ENCODE measurements at regions not wholly inside any gene's neighbourhood (a gene's known extent, or its start where the extent isn't known, plus 50 kb on each side); places are given as distances from the start of the nearest gene placed in this dataset.
A peak's percentile ranks its signal among the peaks of the same experiment; 100 is the strongest.

DNA sequence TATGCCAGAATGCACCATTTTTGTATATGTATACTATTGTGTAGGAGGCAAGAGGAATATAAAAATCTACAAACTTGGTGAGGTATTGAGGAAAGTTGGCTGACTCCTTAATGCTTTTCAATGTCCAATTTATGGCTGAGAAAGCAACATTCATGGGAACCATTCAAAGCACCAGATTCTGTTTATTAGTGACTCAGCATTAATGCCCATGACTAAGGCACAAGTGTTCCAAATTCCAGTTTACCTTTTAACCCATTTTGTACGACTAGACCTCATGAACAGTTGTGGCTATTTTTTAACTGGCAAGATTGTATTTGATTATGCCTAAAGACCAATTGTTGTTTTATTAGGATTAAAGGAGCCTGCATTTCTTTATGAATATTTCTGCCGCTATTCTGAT lies 375.4 kb upstream of the ATP2B1 start:
- peaks cover 0 to 1% (median 0%) of the 10 kb centered on the region in 7 donors for H3K9me3 Mint-ChIP-seq
- no peaks in the 10 kb centered on the region for H3K4me1 ChIP-seq (ENCODE audit: control insufficient read depth, insufficient read depth, low read length, poor library complexity, severe bottlenecking)
- no peak overlapping the region for H3K4me3 Mint-ChIP-seq
- no peak overlapping the region for H3K27ac Mint-ChIP-seq
- DNase-seq (no peak), ATAC-seq (ENCODE audit: low read depth in 2 of 2) (no peak)
- H3K4me3 ChIP-seq (ENCODE audit: low read depth, low read length): no peak overlapping the region
- no peaks in the 10 kb centered on the region for H3K36me3 Mint-ChIP-seq
- no peaks in the 10 kb centered on the region for H3K36me3 ChIP-seq (ENCODE audit: control insufficient read depth, insufficient read depth, low read length)
- H3K4me1 Mint-ChIP-seq: peaks cover 0 to under 1% (median 0%) of the 10 kb centered on the region in 4 donors
- H3K9me3 ChIP-seq (ENCODE audit: control insufficient read depth in 2 of 2, low read length in 2 of 2): no peaks in the 10 kb centered on the region
- no peaks in the 10 kb centered on the region for H3K27me3 Mint-ChIP-seq
- H3K27ac ChIP-seq (ENCODE audit: insufficient read depth, low read length, poor library complexity, severe bottlenecking): no peak overlapping the region
- no peaks in the 10 kb centered on the region for H3K27me3 ChIP-seq (ENCODE audit: control insufficient read depth, insufficient read depth, low read length)

DNA sequence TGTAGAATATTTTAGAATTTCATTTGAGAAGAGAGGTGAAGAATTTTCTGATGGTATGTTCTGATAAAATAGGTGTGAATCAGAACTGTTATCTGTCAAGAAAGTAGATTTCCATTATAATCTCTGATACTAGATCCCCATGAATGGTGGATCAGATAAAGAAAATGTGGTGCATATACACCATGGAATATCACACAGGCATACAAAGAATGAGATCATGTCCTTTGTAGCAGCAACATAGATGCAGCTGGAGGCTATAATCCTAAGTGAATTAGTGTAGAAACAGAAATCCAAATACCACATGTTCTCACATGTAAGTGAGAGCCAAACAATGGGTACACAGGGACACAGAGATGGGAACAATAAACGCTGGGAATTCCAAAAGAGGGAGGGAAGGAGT lies 372.0 kb upstream of the ATP2B1 start:
- Histone ChIP-seq H3K36me3 (ENCODE audit: control insufficient read depth, insufficient read depth, low read length) (no peaks in the 10 kb centered on the region), H3K4me3 (ENCODE audit: low read depth, low read length) (no peak overlapping the region), H3K27ac (ENCODE audit: insufficient read depth, low read length, poor library complexity, severe bottlenecking) (no peak overlapping the region), H3K9me3 (ENCODE audit: control insufficient read depth in 2 of 2, low read length in 2 of 2) (no peaks in the 10 kb centered on the region), H3K4me1 (ENCODE audit: control insufficient read depth, insufficient read depth, low read length, poor library complexity, severe bottlenecking) (peaks cover 15% of the 10 kb centered on the region), H3K27me3 (ENCODE audit: control insufficient read depth, insufficient read depth, low read length) (no peaks in the 10 kb centered on the region)
- Mint-ChIP-seq H3K27me3 (peaks cover 6% of the 10 kb centered on the region), H3K4me1 (peaks cover 8 to 22% (median 14%) of the 10 kb centered on the region in 4 donors), H3K27ac (no peak overlapping the region), H3K36me3 (no peaks in the 10 kb centered on the region), H3K9me3 (peaks cover 0 to 1% (median 0%) of the 10 kb centered on the region in 7 donors), H3K4me3 (no peak overlapping the region)
- no peak for ATAC-seq (ENCODE audit: low read depth in 2 of 2)
- no peak for DNase-seq

DNA sequence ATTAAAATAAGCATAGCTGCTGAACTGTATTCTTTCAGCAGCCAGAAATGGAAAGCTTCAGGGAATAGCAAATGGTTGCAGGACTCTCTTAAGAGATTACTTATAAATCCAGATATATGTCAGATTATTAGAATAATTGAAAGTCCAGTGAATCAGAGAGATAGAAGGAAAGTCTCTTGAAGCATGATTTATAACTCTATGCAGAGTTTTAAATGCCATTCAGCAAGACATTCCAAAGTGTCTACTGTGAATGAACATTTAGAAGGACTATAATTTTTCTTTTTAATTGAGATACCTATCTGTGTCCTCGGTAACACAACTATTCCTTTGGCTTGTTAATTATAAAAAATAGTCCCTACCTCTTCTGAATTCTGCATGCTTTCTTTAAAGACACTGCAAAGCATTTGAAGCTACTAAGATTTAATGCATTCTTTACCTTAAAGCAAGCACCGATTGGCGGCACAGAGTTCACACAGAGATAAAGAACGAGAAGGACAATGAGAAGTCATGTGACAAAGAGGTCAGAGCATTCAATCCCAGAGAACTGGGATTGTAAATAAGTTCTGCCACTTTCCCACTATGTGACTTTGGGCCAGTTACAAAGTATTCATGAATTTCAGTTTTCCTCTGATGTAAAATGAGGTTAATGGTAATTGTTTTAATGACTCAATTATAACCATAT lies 371.0 kb upstream of the ATP2B1 start:
- Mint-ChIP-seq H3K4me3 (no peak overlapping the region), H3K4me1 (peaks cover 8 to 23% (median 17%) of the 10 kb centered on the region in 4 donors), H3K27ac (no peak overlapping the region), H3K27me3 (peaks cover 6% of the 10 kb centered on the region), H3K36me3 (no peaks in the 10 kb centered on the region), H3K9me3 (peaks cover 0 to 1% (median 0%) of the 10 kb centered on the region in 7 donors)
- DNase-seq (no peak), ATAC-seq (ENCODE audit: low read depth in 2 of 2) (no peak)
- no peak overlapping the region for H3K4me3 ChIP-seq (ENCODE audit: low read depth, low read length)
- no peak overlapping the region for H3K27ac ChIP-seq (ENCODE audit: insufficient read depth, low read length, poor library complexity, severe bottlenecking)
- H3K36me3 ChIP-seq (ENCODE audit: control insufficient read depth, insufficient read depth, low read length): no peaks in the 10 kb centered on the region
- H3K4me1 ChIP-seq (ENCODE audit: control insufficient read depth, insufficient read depth, low read length, poor library complexity, severe bottlenecking): peaks cover 16% of the 10 kb centered on the region
- no peaks in the 10 kb centered on the region for H3K9me3 ChIP-seq (ENCODE audit: control insufficient read depth in 2 of 2, low read length in 2 of 2)
- H3K27me3 ChIP-seq (ENCODE audit: control insufficient read depth, insufficient read depth, low read length): no peaks in the 10 kb centered on the region

DNA sequence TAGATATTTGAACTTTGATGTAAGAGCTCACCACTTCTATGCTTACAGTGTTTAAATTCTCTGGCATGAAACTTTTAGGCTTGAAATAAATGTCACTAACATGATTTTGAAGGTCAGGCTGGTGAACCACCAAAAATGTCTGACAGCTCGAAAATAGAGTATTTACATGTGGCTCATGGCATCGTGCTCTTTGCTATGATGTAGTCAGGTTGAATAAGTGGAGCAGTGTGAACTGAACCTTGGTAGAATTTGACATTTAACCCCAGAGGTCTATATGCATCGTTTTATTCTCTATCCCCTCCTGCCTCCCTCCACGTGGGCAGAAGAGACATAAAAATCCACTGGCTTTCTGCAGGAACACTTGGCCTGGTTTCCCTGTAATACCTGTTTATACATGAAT lies 369.7 kb upstream of the ATP2B1 start:
- no peak for ATAC-seq (ENCODE audit: low read depth in 2 of 2)
- no peak overlapping the region for H3K27ac Mint-ChIP-seq

DNA sequence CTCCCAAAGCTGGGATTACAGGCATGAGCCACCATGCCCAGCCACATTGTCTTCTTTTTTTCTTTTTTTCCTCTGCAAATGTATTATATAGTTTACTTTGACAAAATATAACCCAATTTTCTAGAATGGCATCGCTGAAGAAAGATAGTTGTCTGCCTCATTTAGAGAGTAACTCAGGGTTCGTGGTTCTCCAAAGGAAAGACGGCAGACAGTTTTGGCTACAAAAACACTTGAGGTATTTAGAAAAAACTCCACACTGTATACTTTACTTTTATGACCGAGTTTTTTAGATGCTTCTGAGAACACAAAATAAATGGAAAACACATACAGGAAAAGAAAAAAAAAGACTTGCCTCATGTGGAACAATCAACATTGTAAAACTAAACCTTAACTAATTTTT lies 369.1 kb upstream of the ATP2B1 start:
- no peak for DNase-seq
- Mint-ChIP-seq H3K9me3 (peaks cover 0 to 5% (median 0%) of the 10 kb centered on the region in 7 donors), H3K4me3 (no peak overlapping the region), H3K27me3 (peaks cover 6% of the 10 kb centered on the region), H3K4me1 (peaks cover 8 to 23% (median 17%) of the 10 kb centered on the region in 4 donors), H3K27ac (peak overlapping the region in 2 of 3 donors; percentile 20 to 87), H3K36me3 (no peaks in the 10 kb centered on the region)
- H3K27me3 ChIP-seq (ENCODE audit: control insufficient read depth, insufficient read depth, low read length): no peaks in the 10 kb centered on the region
- no peak overlapping the region for H3K27ac ChIP-seq (ENCODE audit: insufficient read depth, low read length, poor library complexity, severe bottlenecking)
- H3K4me1 ChIP-seq (ENCODE audit: control insufficient read depth, insufficient read depth, low read length, poor library complexity, severe bottlenecking): peaks cover 16% of the 10 kb centered on the region
- no peak overlapping the region for H3K4me3 ChIP-seq (ENCODE audit: low read depth, low read length)
- no peak for ATAC-seq (ENCODE audit: low read depth in 2 of 2)
- H3K9me3 ChIP-seq (ENCODE audit: control insufficient read depth in 2 of 2, low read length in 2 of 2): no peaks in the 10 kb centered on the region
- no peaks in the 10 kb centered on the region for H3K36me3 ChIP-seq (ENCODE audit: control insufficient read depth, insufficient read depth, low read length)

More for the DNA sequence above, 369.7 kb upstream of the ATP2B1 start:
- no peak overlapping the region for H3K4me3 Mint-ChIP-seq
- Histone ChIP-seq H3K9me3 (ENCODE audit: control insufficient read depth in 2 of 2, low read length in 2 of 2) (no peaks in the 10 kb centered on the region), H3K27ac (ENCODE audit: insufficient read depth, low read length, poor library complexity, severe bottlenecking) (no peak overlapping the region), H3K27me3 (ENCODE audit: control insufficient read depth, insufficient read depth, low read length) (no peaks in the 10 kb centered on the region), H3K36me3 (ENCODE audit: control insufficient read depth, insufficient read depth, low read length) (no peaks in the 10 kb centered on the region), H3K4me3 (ENCODE audit: low read depth, low read length) (no peak overlapping the region), H3K4me1 (ENCODE audit: control insufficient read depth, insufficient read depth, low read length, poor library complexity, severe bottlenecking) (peaks cover 16% of the 10 kb centered on the region)
- H3K27me3 Mint-ChIP-seq: peaks cover 6% of the 10 kb centered on the region
- DNase-seq: no peak
- no peaks in the 10 kb centered on the region for H3K36me3 Mint-ChIP-seq
- peaks cover 0 to 3% (median 0%) of the 10 kb centered on the region in 7 donors for H3K9me3 Mint-ChIP-seq
- H3K4me1 Mint-ChIP-seq: peaks cover 8 to 23% (median 17%) of the 10 kb centered on the region in 4 donors

DNA sequence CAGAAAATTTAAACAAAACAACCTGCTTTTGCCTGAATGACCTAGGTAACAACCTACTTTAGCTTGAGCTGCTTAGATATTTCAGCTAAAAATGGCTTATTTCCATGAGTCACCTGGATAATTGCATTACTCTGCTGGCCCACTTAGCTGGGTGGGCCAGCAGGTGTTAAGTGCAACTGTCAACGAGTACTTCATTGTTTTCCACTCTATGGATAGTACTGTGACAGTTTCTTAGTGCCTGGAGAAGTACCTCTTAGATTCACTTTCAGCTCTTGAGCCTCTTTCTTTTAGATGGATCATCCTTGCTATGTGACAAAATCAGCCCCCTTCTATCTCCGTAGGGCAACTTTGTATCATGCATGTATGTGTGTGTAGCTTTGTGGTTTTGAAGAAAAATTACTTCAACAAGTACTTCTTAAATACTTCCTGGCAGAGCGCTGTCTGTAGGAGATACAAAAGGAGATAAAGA lies 368.2 kb upstream of the ATP2B1 start:
- H3K27me3 Mint-ChIP-seq: peaks cover 6% of the 10 kb centered on the region
- no peaks in the 10 kb centered on the region for H3K36me3 Mint-ChIP-seq
- peak overlapping the region in 2 of 3 donors; percentile 26 to 87 for H3K27ac Mint-ChIP-seq
- H3K4me3 Mint-ChIP-seq: peak overlapping the region; percentile 9 to 48 (median 29)
- Histone ChIP-seq H3K27ac (ENCODE audit: insufficient read depth, low read length, poor library complexity, severe bottlenecking) (peak overlapping the region; percentile 16), H3K9me3 (ENCODE audit: control insufficient read depth in 2 of 2, low read length in 2 of 2) (no peaks in the 10 kb centered on the region), H3K36me3 (ENCODE audit: control insufficient read depth, insufficient read depth, low read length) (no peaks in the 10 kb centered on the region), H3K27me3 (ENCODE audit: control insufficient read depth, insufficient read depth, low read length) (no peaks in the 10 kb centered on the region), H3K4me1 (ENCODE audit: control insufficient read depth, insufficient read depth, low read length, poor library complexity, severe bottlenecking) (peaks cover 16% of the 10 kb centered on the region), H3K4me3 (ENCODE audit: low read depth, low read length) (peak overlapping the region; percentile 38)
- peaks cover 8 to 23% (median 17%) of the 10 kb centered on the region in 4 donors for H3K4me1 Mint-ChIP-seq
- DNase-seq (peak in 1 of 3 donors; percentile 21), ATAC-seq (ENCODE audit: low read depth in 2 of 2) (peak; percentile 28 to 65)
- peaks cover 0 to 5% (median 0%) of the 10 kb centered on the region in 7 donors for H3K9me3 Mint-ChIP-seq

DNA sequence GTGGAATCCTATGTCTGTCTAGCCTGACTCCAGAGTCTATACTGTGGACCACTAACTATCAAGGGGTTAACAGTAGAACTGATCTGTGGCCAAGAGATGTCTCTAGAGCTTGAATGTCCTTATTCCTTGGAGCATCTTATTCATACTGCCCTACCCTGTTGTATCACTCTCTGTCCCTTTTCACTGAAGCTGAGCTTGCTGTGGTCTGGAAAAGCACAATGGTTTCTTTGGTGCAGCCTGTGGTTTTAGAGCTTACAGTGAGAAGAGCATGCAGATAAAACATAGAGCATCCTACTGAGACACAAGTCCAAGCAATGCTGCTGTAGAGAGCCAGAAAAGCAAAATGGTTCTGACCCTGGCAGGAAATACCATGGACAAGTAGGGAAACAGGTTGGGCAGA lies 367.0 kb upstream of the ATP2B1 start:
- Mint-ChIP-seq H3K4me3 (no peak overlapping the region), H3K27ac (peak overlapping the region in 1 of 3 donors; percentile 25), H3K36me3 (no peaks in the 10 kb centered on the region), H3K27me3 (peaks cover 6% of the 10 kb centered on the region), H3K9me3 (peaks cover 0 to 5% (median under 1%) of the 10 kb centered on the region in 7 donors), H3K4me1 (peaks cover 8 to 23% (median 17%) of the 10 kb centered on the region in 4 donors)
- Histone ChIP-seq H3K27ac (ENCODE audit: insufficient read depth, low read length, poor library complexity, severe bottlenecking) (no peak overlapping the region), H3K36me3 (ENCODE audit: control insufficient read depth, insufficient read depth, low read length) (no peaks in the 10 kb centered on the region), H3K4me1 (ENCODE audit: control insufficient read depth, insufficient read depth, low read length, poor library complexity, severe bottlenecking) (peaks cover 16% of the 10 kb centered on the region), H3K9me3 (ENCODE audit: control insufficient read depth in 2 of 2, low read length in 2 of 2) (no peaks in the 10 kb centered on the region), H3K27me3 (ENCODE audit: control insufficient read depth, insufficient read depth, low read length) (no peaks in the 10 kb centered on the region), H3K4me3 (ENCODE audit: low read depth, low read length) (no peak overlapping the region)
- no peak for DNase-seq
- ATAC-seq (ENCODE audit: low read depth in 2 of 2): no peak

DNA sequence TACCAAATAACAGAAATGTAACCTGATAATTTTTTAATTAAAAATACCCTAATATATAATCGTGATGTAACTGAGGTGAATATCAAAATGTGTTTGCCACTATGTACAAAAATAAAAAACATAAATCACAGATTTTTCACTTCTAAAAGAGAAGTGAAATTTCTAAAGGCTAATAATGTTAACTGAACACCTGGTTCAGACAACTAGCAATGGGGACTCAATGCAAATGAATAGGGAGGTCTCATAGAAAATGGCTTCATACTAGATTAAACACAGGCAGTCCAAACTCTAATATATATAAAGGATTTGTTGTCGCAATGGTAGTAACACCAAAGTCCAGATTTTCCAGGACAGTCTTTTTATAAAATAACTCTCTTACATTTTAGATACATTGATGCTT lies 365.4 kb upstream of the ATP2B1 start:
- Mint-ChIP-seq H3K4me3 (no peak overlapping the region), H3K9me3 (peaks cover 0 to 5% (median 0%) of the 10 kb centered on the region in 7 donors), H3K36me3 (no peaks in the 10 kb centered on the region), H3K27ac (no peak overlapping the region), H3K4me1 (peaks cover 8 to 23% (median 17%) of the 10 kb centered on the region in 4 donors), H3K27me3 (peaks cover 12% of the 10 kb centered on the region)
- peaks cover 16% of the 10 kb centered on the region for H3K4me1 ChIP-seq (ENCODE audit: control insufficient read depth, insufficient read depth, low read length, poor library complexity, severe bottlenecking)
- ATAC-seq (ENCODE audit: low read depth in 2 of 2) (no peak), DNase-seq (no peak)
- H3K4me3 ChIP-seq (ENCODE audit: low read depth, low read length): no peak overlapping the region
- no peaks in the 10 kb centered on the region for H3K27me3 ChIP-seq (ENCODE audit: control insufficient read depth, insufficient read depth, low read length)
- H3K9me3 ChIP-seq (ENCODE audit: control insufficient read depth in 2 of 2, low read length in 2 of 2): no peaks in the 10 kb centered on the region
- no peak overlapping the region for H3K27ac ChIP-seq (ENCODE audit: insufficient read depth, low read length, poor library complexity, severe bottlenecking)
- H3K36me3 ChIP-seq (ENCODE audit: control insufficient read depth, insufficient read depth, low read length): no peaks in the 10 kb centered on the region

All from CD4-positive, CD25-positive, alpha-beta regulatory T cell (primary cell).